Activated CD4-positive, alpha-beta T cell treated with anti-CD3 and anti-CD28 coated beads, Interleukin-2, amount 10 ng/mL, durations not matched to agents 24 days and 14 days (primary cell): ENCODE measurements at regions not wholly inside any gene's neighbourhood (a gene's known extent, or its start where the extent isn't known, plus 50 kb on each side); places are given as distances from the start of the nearest gene placed in this dataset.
"Not testable (repeated sequence)": the region's sequence is repeated elsewhere in the genome, so short reads cannot be mapped to it uniquely, and the experiment has no call there.

ENCODE experiments used
- DNase-seq: peaks from one replicate; pipeline ENCODE4 v3.0.0; 2022
- H3K27ac Mint-ChIP-seq: one replicate; pipeline ENCODE4 v1.8.0; 2022; ENCODE audit warnings: mild to moderate bottlenecking, mixed read lengths
- H3K27me3 Mint-ChIP-seq: one replicate; pipeline ENCODE4 v1.8.0; 2022; ENCODE audit warnings: mixed read lengths
- H3K36me3 Mint-ChIP-seq: one replicate; pipeline ENCODE4 v1.8.0; 2022; ENCODE audit warnings: low read depth, mild to moderate bottlenecking, mixed read lengths
- H3K4me1 Mint-ChIP-seq: one replicate; pipeline ENCODE4 v1.8.0; 2021; ENCODE audit warnings: mixed read lengths
- H3K4me3 Mint-ChIP-seq: one replicate; pipeline ENCODE4 v1.8.0; 2022; ENCODE audit warnings: mild to moderate bottlenecking, moderate library complexity, mixed read lengths
- H3K9me3 Mint-ChIP-seq: one replicate; pipeline ENCODE4 v1.8.0; 2021; ENCODE audit warnings: mixed read lengths
- intact Hi-C: fragments of 100-400 bp; cut with micrococcal nuclease; formaldehyde crosslinking; loops from one replicate; pipeline ENCODE4 v1.15.1; 2023

- Mint-ChIP-seq H3K27ac (peak overlapping the region; percentile 53), H3K4me1 (peaks cover 43% of the 10 kb centered on the region)
- DNase-seq, result peak; percentile 77
- H3K4me3 Mint-ChIP-seq, intact Hi-C loops, H3K36me3 Mint-ChIP-seq, H3K27me3 Mint-ChIP-seq, H3K9me3 Mint-ChIP-seq: not testable (repeated sequence)
Observed at GRCh38 chr14:106001277-106001676, 474.9 kb downstream of the TMEM121 start.

- no peaks in the 10 kb centered on the region for H3K27me3 Mint-ChIP-seq
- H3K4me3 Mint-ChIP-seq, result peak overlapping the region; percentile 1
- no peaks in the 10 kb centered on the region for H3K36me3 Mint-ChIP-seq
Observed at GRCh38 chr14:106003351-106003750, 477.0 kb downstream of the TMEM121 start.

GRCh38 chr14:106004937-106005795 is 478.8 kb downstream of the TMEM121 start:
- not testable (repeated sequence) for H3K36me3 Mint-ChIP-seq, H3K9me3 Mint-ChIP-seq, H3K27me3 Mint-ChIP-seq
- Mint-ChIP-seq H3K4me3 (peak overlapping the region; percentile 77), H3K4me1 (peaks cover 35% of the 10 kb centered on the region), H3K27ac (peak overlapping the region; percentile 97)
- DNase-seq, result peak; percentile 91
- intact Hi-C loops, result loop anchor here (1.0 kb wide), 1 partner anchor 9 kb away; no protein-coding TSS in a partner anchor

More at GRCh38 chr14:106003351-106003750, 477.0 kb downstream of the TMEM121 start:
- intact Hi-C loops, result no loop called here
- no peak for DNase-seq
- H3K4me1 Mint-ChIP-seq, result peaks cover 43% of the 10 kb centered on the region
- H3K27ac Mint-ChIP-seq, result peak overlapping the region; percentile 27
- no peaks in the 10 kb centered on the region for H3K9me3 Mint-ChIP-seq

- intact Hi-C loops, H3K27me3 Mint-ChIP-seq, H3K36me3 Mint-ChIP-seq, H3K9me3 Mint-ChIP-seq: not testable (repeated sequence)
- DNase-seq, result peak; percentile 87
- peaks cover 40% of the 10 kb centered on the region for H3K4me1 Mint-ChIP-seq
- peak overlapping the region; percentile 84 for H3K27ac Mint-ChIP-seq
- H3K4me3 Mint-ChIP-seq, result peak overlapping the region; percentile 78
Observed at GRCh38 chr14:106006043-106006442, 479.7 kb downstream of the TMEM121 start.

GRCh38 chr14:106006716-106007115 is 480.3 kb downstream of the TMEM121 start:
- H3K27ac Mint-ChIP-seq, result peak overlapping the region; percentile 84

GRCh38 chr14:106010783-106011182 is 484.4 kb downstream of the TMEM121 start:
- peaks cover 54% of the 10 kb centered on the region for H3K4me1 Mint-ChIP-seq
- intact Hi-C loops, result loop anchor here (5.0 kb wide), 2 partner anchors 52 to 148 kb away; no protein-coding TSS in a partner anchor
- H3K4me3 Mint-ChIP-seq, result peak overlapping the region; percentile 60
- H3K27me3 Mint-ChIP-seq, result no peaks in the 10 kb centered on the region
- DNase-seq, result peak; percentile 52
- peak overlapping the region; percentile 65 for H3K27ac Mint-ChIP-seq
- H3K9me3 Mint-ChIP-seq, result peaks cover 3% of the 10 kb centered on the region
- H3K36me3 Mint-ChIP-seq, result peaks cover 4% of the 10 kb centered on the region

More at GRCh38 chr14:106006716-106007115, 480.3 kb downstream of the TMEM121 start:
- H3K9me3 Mint-ChIP-seq, intact Hi-C loops, H3K36me3 Mint-ChIP-seq, H3K27me3 Mint-ChIP-seq: not testable (repeated sequence)
- peak overlapping the region; percentile 78 for H3K4me3 Mint-ChIP-seq
- peak; percentile 57 for DNase-seq
- H3K4me1 Mint-ChIP-seq, result peaks cover 41% of the 10 kb centered on the region

GRCh38 chr14:106011631-106012360 is 485.4 kb downstream of the TMEM121 start:
- peaks cover 54% of the 10 kb centered on the region for H3K4me1 Mint-ChIP-seq
- not testable (repeated sequence) for H3K36me3 Mint-ChIP-seq, H3K27me3 Mint-ChIP-seq, H3K9me3 Mint-ChIP-seq
- peak; percentile 96 for DNase-seq
- peak overlapping the region; percentile 67 for H3K4me3 Mint-ChIP-seq
- intact Hi-C loops, result loop anchor here (2.0 to 5.0 kb wide), 3 partner anchors 19 to 149 kb away; no protein-coding TSS in a partner anchor
- H3K27ac Mint-ChIP-seq, result peak overlapping the region; percentile 93

GRCh38 chr14:106012361-106012725 is 486.0 kb downstream of the TMEM121 start:
- DNase-seq, result peak; percentile 58
- Mint-ChIP-seq H3K4me1 (peaks cover 57% of the 10 kb centered on the region), H3K4me3 (peak overlapping the region; percentile 67), H3K27ac (peak overlapping the region; percentile 93)
- not testable (repeated sequence) for H3K9me3 Mint-ChIP-seq, H3K27me3 Mint-ChIP-seq, H3K36me3 Mint-ChIP-seq
- intact Hi-C loops, result loop anchor here (2.0 to 5.0 kb wide), 3 partner anchors 18 to 150 kb away; no protein-coding TSS in a partner anchor

GRCh38 chr14:106013879-106014376 is 487.5 kb downstream of the TMEM121 start:
- DNase-seq, result peak; percentile 77
- intact Hi-C loops, result loop anchor here (1.0 to 5.0 kb wide), 6 partner anchors 8 to 152 kb away; no protein-coding TSS in a partner anchor

GRCh38 chr14:106017952-106018351 is 491.6 kb downstream of the TMEM121 start:
- H3K4me3 Mint-ChIP-seq, H3K9me3 Mint-ChIP-seq, H3K27ac Mint-ChIP-seq, DNase-seq, H3K36me3 Mint-ChIP-seq, intact Hi-C loops, H3K27me3 Mint-ChIP-seq: not testable (repeated sequence)
- H3K4me1 Mint-ChIP-seq, result peaks cover 55% of the 10 kb centered on the region

More at GRCh38 chr14:106013879-106014376, 487.5 kb downstream of the TMEM121 start:
- Mint-ChIP-seq H3K4me1 (peaks cover 52% of the 10 kb centered on the region), H3K36me3 (peaks cover 4% of the 10 kb centered on the region), H3K27me3 (no peaks in the 10 kb centered on the region), H3K9me3 (peaks cover 3% of the 10 kb centered on the region), H3K27ac (peak overlapping the region; percentile 93), H3K4me3 (peak overlapping the region; percentile 68)

GRCh38 chr14:106021832-106022231 is 495.4 kb downstream of the TMEM121 start:
- H3K36me3 Mint-ChIP-seq, result peaks cover 14% of the 10 kb centered on the region
- H3K4me3 Mint-ChIP-seq, result no peak overlapping the region
- peak; percentile 54 for DNase-seq
- H3K27me3 Mint-ChIP-seq, result peaks cover 1% of the 10 kb centered on the region
- peaks cover 17% of the 10 kb centered on the region for H3K9me3 Mint-ChIP-seq
- peaks cover 65% of the 10 kb centered on the region for H3K4me1 Mint-ChIP-seq
- peak overlapping the region; percentile 91 for H3K27ac Mint-ChIP-seq
- intact Hi-C loops, result loop anchor here (1.0 kb wide), 1 partner anchor 8 kb away; no protein-coding TSS in a partner anchor

- intact Hi-C loops, result loop anchor here (1.0 kb wide), 1 partner anchor 8 kb away; no protein-coding TSS in a partner anchor
- peaks cover 62% of the 10 kb centered on the region for H3K4me1 Mint-ChIP-seq
Observed at GRCh38 chr14:106022648-106023047, 496.3 kb downstream of the TMEM121 start.

GRCh38 chr14:106023411-106023810 is 497.0 kb downstream of the TMEM121 start:
- Mint-ChIP-seq H3K9me3 (peaks cover 17% of the 10 kb centered on the region), H3K27me3 (peaks cover 1% of the 10 kb centered on the region), H3K4me1 (peaks cover 62% of the 10 kb centered on the region), H3K36me3 (peaks cover 14% of the 10 kb centered on the region), H3K4me3 (peak overlapping the region; percentile 41), H3K27ac (peak overlapping the region; percentile 91)
- DNase-seq, result no peak
- intact Hi-C loops, result no loop called here

More at GRCh38 chr14:106022648-106023047, 496.3 kb downstream of the TMEM121 start:
- peaks cover 14% of the 10 kb centered on the region for H3K36me3 Mint-ChIP-seq
- H3K4me3 Mint-ChIP-seq, result peak overlapping the region; percentile 41
- peak; percentile 71 for DNase-seq
- peak overlapping the region; percentile 91 for H3K27ac Mint-ChIP-seq
- H3K27me3 Mint-ChIP-seq, result not testable (repeated sequence)
- peaks cover 17% of the 10 kb centered on the region for H3K9me3 Mint-ChIP-seq
